Jurkat, Clone E6-1 (cell line): ENCODE measurements at regions not wholly inside any gene's neighbourhood (a gene's known extent, or its start where the extent isn't known, plus 50 kb on each side); places are given as distances from the start of the nearest gene placed in this dataset.

Experiments used
- DNase-seq: peaks from one replicate; pipeline ENCODE4 v3.0.0-alpha.2; 2011; ENCODE audit warnings: low read depth, low spot score
- H3K4me3 ChIP-seq: 2 replicates; pipeline ENCODE4 v1.5.1; 2011; ENCODE audit warnings: mild to moderate bottlenecking, low read length, control low read depth, moderate library complexity

GRCh38 chr7:94054130-94054529 lies 50.0 kb upstream of the BET1 start:
- no peak for DNase-seq
- no peak overlapping the region for H3K4me3 ChIP-seq

- no peak for DNase-seq
- H3K4me3 ChIP-seq: no peak overlapping the region
These were observed 51.8 kb upstream of the BET1 start for GRCh38 chr7:94055963-94056362.

- no peak for DNase-seq
- H3K4me3 ChIP-seq: no peak overlapping the region
These were observed 52.6 kb upstream of the BET1 start for GRCh38 chr7:94056796-94057207.

- no peak for DNase-seq
- no peak overlapping the region for H3K4me3 ChIP-seq
These were observed 53.8 kb upstream of the BET1 start for GRCh38 chr7:94057955-94058354.

- H3K4me3 ChIP-seq: no peak overlapping the region
- DNase-seq: no peak
These were observed 55.6 kb upstream of the BET1 start for GRCh38 chr7:94059746-94060145.

GRCh38 chr7:94060752-94061151 lies 56.6 kb upstream of the BET1 start:
- DNase-seq: peak; percentile 5
- no peak overlapping the region for H3K4me3 ChIP-seq

GRCh38 chr7:94061326-94061725 lies 57.2 kb upstream of the BET1 start:
- H3K4me3 ChIP-seq: no peak overlapping the region
- DNase-seq: no peak

- no peak overlapping the region for H3K4me3 ChIP-seq
- no peak for DNase-seq
These were observed 58.2 kb upstream of the BET1 start for GRCh38 chr7:94062372-94062771.

GRCh38 chr7:94064541-94065191 lies 60.5 kb upstream of the BET1 start:
- H3K4me3 ChIP-seq: no peak overlapping the region

GRCh38 chr7:94067047-94067446 lies 62.9 kb upstream of the BET1 start:
- DNase-seq: no peak
- no peak overlapping the region for H3K4me3 ChIP-seq

More at GRCh38 chr7:94064541-94065191, 60.5 kb upstream of the BET1 start:
- peak; percentile 12 for DNase-seq

GRCh38 chr7:94067506-94067905 lies 63.4 kb upstream of the BET1 start:
- DNase-seq: no peak
- H3K4me3 ChIP-seq: no peak overlapping the region

GRCh38 chr7:94069162-94069739 lies 65.1 kb upstream of the BET1 start:
- DNase-seq: no peak
- no peak overlapping the region for H3K4me3 ChIP-seq

- no peak overlapping the region for H3K4me3 ChIP-seq
- no peak for DNase-seq
These were observed 76.4 kb upstream of the BET1 start for GRCh38 chr7:94080551-94080950.

- no peak for DNase-seq
These were observed 78.0 kb upstream of the BET1 start for GRCh38 chr7:94082126-94082525.

GRCh38 chr7:94087664-94088352 lies 83.7 kb upstream of the BET1 start:
- no peak overlapping the region for H3K4me3 ChIP-seq
- peak; percentile 61 for DNase-seq

More at GRCh38 chr7:94082126-94082525, 78.0 kb upstream of the BET1 start:
- H3K4me3 ChIP-seq: no peak overlapping the region

GRCh38 chr7:94088560-94088959 lies 84.4 kb upstream of the BET1 start:
- no peak overlapping the region for H3K4me3 ChIP-seq
- no peak for DNase-seq

- DNase-seq: no peak
- no peak overlapping the region for H3K4me3 ChIP-seq
These were observed 85.7 kb upstream of the BET1 start for GRCh38 chr7:94089806-94090205.

GRCh38 chr7:94092980-94093379 lies 88.8 kb upstream of the BET1 start:
- DNase-seq: no peak

GRCh38 chr7:94094298-94094697 lies 90.1 kb upstream of the BET1 start:
- no peak for DNase-seq
- H3K4me3 ChIP-seq: no peak overlapping the region

More at GRCh38 chr7:94092980-94093379, 88.8 kb upstream of the BET1 start:
- no peak overlapping the region for H3K4me3 ChIP-seq

- no peak for DNase-seq
These were observed 91.3 kb upstream of the BET1 start for GRCh38 chr7:94095316-94096009.

More at GRCh38 chr7:94095316-94096009, 91.3 kb upstream of the BET1 start:
- no peak overlapping the region for H3K4me3 ChIP-seq
